GM23338 (cell line): ENCODE measurements at regions not wholly inside any gene's neighbourhood (a gene's known extent, or its start where the extent isn't known, plus 50 kb on each side); places are given as distances from the start of the nearest gene placed in this dataset.

Experiments
- ATAC-seq: fragments of 200-7000 bp; cut with Tn5 transposase; 3 replicates; pipeline ENCODE4 v1.9.1; 2020
- DNase-seq: peaks from one replicate; pipeline ENCODE4 v3.0.0-alpha.2; 2015; ENCODE audit warnings: low spot score
- H2AFZ ChIP-seq: fragments of 200-600 bp; sonication (generic); 2 replicates; pipeline ENCODE4 v1.8.0; 2016; ENCODE audit warnings: antibody characterized with exemption, mild to moderate bottlenecking, moderate library complexity
- H3F3A ChIP-seq: fragments of 200-600 bp; sonication (generic); replicated peaks from 2 replicates; pipeline ENCODE4 v1.8.0; 2017; ENCODE audit warnings: antibody characterized with exemption, mixed run types, low read depth
- H3K27ac ChIP-seq: fragments of 200-600 bp; sonication (generic); 2 replicates; pipeline ENCODE4 v1.6.1; 2016; ENCODE audit warnings: low read depth
- H3K27me3 ChIP-seq: fragments of 200-600 bp; sonication (generic); 2 replicates; pipeline ENCODE4 v1.8.0; 2016; ENCODE audit warnings: mild to moderate bottlenecking, mixed run types, moderate library complexity; ENCODE audit not compliant: insufficient read depth
- H3K36me3 ChIP-seq: fragments of 200-600 bp; sonication (generic); 2 replicates; pipeline ENCODE4 v1.8.0; 2016; ENCODE audit warnings: mild to moderate bottlenecking; ENCODE audit not compliant: insufficient read depth
- H3K4me1 ChIP-seq: fragments of 200-600 bp; sonication (generic); 2 replicates; pipeline ENCODE4 v1.8.0; 2016; ENCODE audit warnings: mild to moderate bottlenecking, moderate library complexity; ENCODE audit not compliant: insufficient read depth
- H3K4me2 ChIP-seq: fragments of 200-600 bp; sonication (generic); 2 replicates; pipeline ENCODE4 v1.7.1; 2017; ENCODE audit warnings: mixed run types
- H3K4me3 ChIP-seq: fragments of 200-600 bp; sonication (generic); 2 replicates; pipeline ENCODE4 v1.6.1; 2016; ENCODE audit warnings: mixed run types
- H3K79me2 ChIP-seq: fragments of 200-600 bp; sonication (generic); replicated peaks from 2 replicates; pipeline ENCODE4 v1.8.0; 2017; ENCODE audit warnings: mild to moderate bottlenecking; ENCODE audit not compliant: insufficient read depth
- H3K9me2 ChIP-seq: fragments of 200-600 bp; sonication (generic); 2 replicates; pipeline ENCODE4 v1.8.0; 2017; ENCODE audit not compliant: insufficient read depth
- H4K20me1 ChIP-seq: fragments of 200-600 bp; sonication (generic); replicated peaks from 2 replicates; pipeline ENCODE4 v1.8.0; 2017; ENCODE audit warnings: mild to moderate bottlenecking; ENCODE audit not compliant: insufficient read depth
- H3K27ac Mint-ChIP-seq: 2 replicates; pipeline ENCODE4 v1.8.0; 2020; ENCODE audit warnings: inconsistent platforms, mild to moderate bottlenecking, moderate library complexity, mixed read lengths
- H3K27me3 Mint-ChIP-seq: 3 replicates; pipeline ENCODE4 v1.8.0; 2022; ENCODE audit warnings: low read depth, mild to moderate bottlenecking, moderate library complexity, mixed read lengths, inconsistent platforms; ENCODE audit not compliant: insufficient read depth, poor library complexity
- H3K36me3 Mint-ChIP-seq: 3 replicates; pipeline ENCODE4 v1.8.0; 2021; ENCODE audit warnings: low read depth, mild to moderate bottlenecking, inconsistent platforms, moderate library complexity, mixed read lengths
- H3K4me1 Mint-ChIP-seq: 3 replicates; pipeline ENCODE4 v1.8.0; 2020; ENCODE audit warnings: mild to moderate bottlenecking, inconsistent platforms, mixed read lengths
- H3K4me3 Mint-ChIP-seq: 3 replicates; pipeline ENCODE4 v1.8.0; 2021; ENCODE audit warnings: moderate library complexity, mild to moderate bottlenecking, inconsistent platforms, mixed read lengths
- H3K9me3 Mint-ChIP-seq: 3 replicates; pipeline ENCODE4 v1.8.0; 2020; ENCODE audit warnings: moderate library complexity, mild to moderate bottlenecking, inconsistent platforms, mixed read lengths
- CREB1 ChIP-seq: fragments of 250-450 bp; sonication (Bioruptor Pico); IDR thresholded peaks from 2 replicates; pipeline ENCODE4 v1.5.0; 2020; ENCODE audit warnings: low read depth, mild to moderate bottlenecking, moderate library complexity
- ETS1 ChIP-seq: IDR thresholded peaks from 2 replicates; pipeline ENCODE4 v1.6.1; 2016; ENCODE audit warnings: antibody characterized with exemption
- EZH2phosphoT487 ChIP-seq: fragments of 200-600 bp; sonication (generic); IDR thresholded peaks from one replicate; pipeline ENCODE4 v1.8.1; 2018; ENCODE audit warnings: antibody characterized with exemption; ENCODE audit not compliant: unreplicated experiment
- REST ChIP-seq: IDR thresholded peaks from one replicate; pipeline ENCODE4 v1.6.1; 2018; ENCODE audit warnings: antibody characterized with exemption; ENCODE audit not compliant: unreplicated experiment
- STAT1 ChIP-seq: IDR thresholded peaks from one replicate; pipeline ENCODE4 v1.6.1; 2016; ENCODE audit warnings: antibody characterized with exemption; ENCODE audit not compliant: unreplicated experiment
- ZNF114 ChIP-seq: fragments of 250-450 bp; sonication (Bioruptor Pico); IDR thresholded peaks from 2 replicates; pipeline ENCODE4 v1.5.0; 2020; ENCODE audit warnings: mild to moderate bottlenecking, moderate library complexity
- ZNF462 ChIP-seq: fragments of 250-450 bp; sonication (Bioruptor Pico); IDR thresholded peaks from 2 replicates; pipeline ENCODE4 v1.5.0; 2020; ENCODE audit warnings: mild to moderate bottlenecking, moderate library complexity

GRCh38 chr20:17854307-17854903, 114.2 kb downstream of the SNX5 start:
- Histone ChIP-seq H3K4me3 (no peak overlapping the region), H3K27me3 (no peaks in the 10 kb centered on the region), H3K27ac (no peak overlapping the region), H4K20me1 (no peaks in the 10 kb centered on the region), H2AFZ (peak overlapping the region; percentile 64), H3K79me2 (no peaks in the 10 kb centered on the region), H3K36me3 (no peaks in the 10 kb centered on the region), H3F3A (no peaks in the 10 kb centered on the region), H3K9me2 (no peaks in the 10 kb centered on the region), H3K4me1 (peaks cover 18% of the 10 kb centered on the region), H3K4me2 (0 out of 2 replicates have a peak overlapping the region, but pooled peaks have one; percentile 56)
- peak; percentile 75 for TF ChIP-seq ETS1
- no peak for TF ChIP-seq ZNF462
- peaks cover 2% of the 10 kb centered on the region; the same call in 2 of the 3 replicates for H3K9me3 Mint-ChIP-seq
- peaks cover 2% of the 10 kb centered on the region for H3K27me3 Mint-ChIP-seq
- ATAC-seq (peak; percentile 99), DNase-seq (peak; percentile 82)
- H3K4me1 Mint-ChIP-seq = peaks cover 16% of the 10 kb centered on the region
- no peak overlapping the region for H3K4me3 Mint-ChIP-seq
- no peak overlapping the region for H3K27ac Mint-ChIP-seq
- no peaks in the 10 kb centered on the region for H3K36me3 Mint-ChIP-seq

GRCh38 chr20:17852323-17852722, 116.3 kb downstream of the SNX5 start:
- Histone ChIP-seq H3K79me2 (no peaks in the 10 kb centered on the region), H3K4me2 (no peak overlapping the region), H3F3A (no peaks in the 10 kb centered on the region), H3K27me3 (no peaks in the 10 kb centered on the region), H3K4me3 (no peak overlapping the region), H3K4me1 (peaks cover 14% of the 10 kb centered on the region), H3K27ac (no peak overlapping the region), H3K9me2 (no peaks in the 10 kb centered on the region), H2AFZ (peak overlapping the region; percentile 56; the same call in 1 of the 2 replicates), H3K36me3 (no peaks in the 10 kb centered on the region), H4K20me1 (no peaks in the 10 kb centered on the region)
- DNase-seq = no peak
- Mint-ChIP-seq H3K27ac (no peak overlapping the region), H3K9me3 (peaks cover 4% of the 10 kb centered on the region; the same call in 2 of the 3 replicates), H3K4me3 (no peak overlapping the region), H3K27me3 (peaks cover 2% of the 10 kb centered on the region), H3K4me1 (peaks cover 16% of the 10 kb centered on the region), H3K36me3 (no peaks in the 10 kb centered on the region)
- ATAC-seq = no peak
- no peak for TF ChIP-seq REST
- TF ChIP-seq CREB1 (CRISPR knock-in tag) = no peak
- no peak for TF ChIP-seq EZH2phosphoT487
- no peak for TF ChIP-seq STAT1
- TF ChIP-seq ZNF114 (CRISPR knock-in tag) = no peak
